C4-2B (cell line): ENCODE measurements at regions not wholly inside any gene's neighbourhood (a gene's known extent, or its start where the extent isn't known, plus 50 kb on each side); places are given as distances from the start of the nearest gene placed in this dataset.

ENCODE experiments used
- H3K27ac ChIP-seq: fragments of 450-650 bp; 2 replicates; pipeline ENCODE4 v1.5.1; 2017
- ZFX ChIP-seq: fragments of 450-650 bp; IDR thresholded peaks from 2 replicates; pipeline ENCODE4 v1.6.1; 2017
- TF ChIP-seq, protein P1 (sequence below): fragments of 450-650 bp; conservative IDR thresholded peaks from 2 replicates; pipeline ENCODE4 v1.5.1; 2017; ENCODE audit warnings: mild to moderate bottlenecking

DNA sequence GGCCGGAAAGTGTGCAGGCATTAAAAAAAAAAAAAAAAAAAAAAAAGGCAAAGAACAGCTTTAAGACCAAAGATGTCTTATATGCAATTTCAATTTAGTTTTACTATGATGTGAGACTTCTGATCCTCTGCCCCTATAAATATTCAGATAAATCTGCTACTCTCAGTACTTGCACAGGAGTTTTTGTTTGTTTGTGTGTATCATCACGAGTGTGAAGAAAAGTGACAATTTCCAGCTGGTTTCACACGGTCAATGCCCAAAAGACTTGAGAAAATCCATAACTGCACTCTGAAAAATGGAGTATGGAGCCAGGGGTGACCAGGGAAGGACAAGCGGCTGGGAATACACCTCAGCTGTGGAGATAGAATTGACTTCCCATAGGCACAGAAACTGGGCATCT, 757.7 kb downstream of the C6orf118 start:
- H3K27ac ChIP-seq = no peak overlapping the region
- no peak for TF ChIP-seq ZFX
- TF ChIP-seq, protein P1, sequence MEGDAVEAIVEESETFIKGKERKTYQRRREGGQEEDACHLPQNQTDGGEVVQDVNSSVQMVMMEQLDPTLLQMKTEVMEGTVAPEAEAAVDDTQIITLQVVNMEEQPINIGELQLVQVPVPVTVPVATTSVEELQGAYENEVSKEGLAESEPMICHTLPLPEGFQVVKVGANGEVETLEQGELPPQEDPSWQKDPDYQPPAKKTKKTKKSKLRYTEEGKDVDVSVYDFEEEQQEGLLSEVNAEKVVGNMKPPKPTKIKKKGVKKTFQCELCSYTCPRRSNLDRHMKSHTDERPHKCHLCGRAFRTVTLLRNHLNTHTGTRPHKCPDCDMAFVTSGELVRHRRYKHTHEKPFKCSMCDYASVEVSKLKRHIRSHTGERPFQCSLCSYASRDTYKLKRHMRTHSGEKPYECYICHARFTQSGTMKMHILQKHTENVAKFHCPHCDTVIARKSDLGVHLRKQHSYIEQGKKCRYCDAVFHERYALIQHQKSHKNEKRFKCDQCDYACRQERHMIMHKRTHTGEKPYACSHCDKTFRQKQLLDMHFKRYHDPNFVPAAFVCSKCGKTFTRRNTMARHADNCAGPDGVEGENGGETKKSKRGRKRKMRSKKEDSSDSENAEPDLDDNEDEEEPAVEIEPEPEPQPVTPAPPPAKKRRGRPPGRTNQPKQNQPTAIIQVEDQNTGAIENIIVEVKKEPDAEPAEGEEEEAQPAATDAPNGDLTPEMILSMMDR = no peak

DNA sequence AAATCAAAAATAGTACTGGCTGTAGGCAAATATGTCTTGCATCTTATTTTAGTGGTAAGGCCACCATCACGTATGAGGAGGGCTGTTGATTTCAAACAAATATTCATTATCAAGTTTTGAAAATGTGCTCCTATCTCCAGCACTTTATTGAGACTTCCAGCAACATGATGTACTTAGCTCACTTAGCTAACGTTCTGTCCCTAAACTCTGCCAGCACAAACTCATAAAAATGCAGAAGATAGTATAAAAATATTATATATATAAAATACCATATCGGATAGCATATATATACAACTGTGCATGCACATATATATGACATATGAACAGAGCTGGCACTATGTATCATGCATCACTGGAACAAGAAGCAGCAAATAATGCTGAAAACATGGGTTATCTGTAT, 762.3 kb downstream of the C6orf118 start:
- TF ChIP-seq, protein P1 = no peak
- no peak for TF ChIP-seq ZFX
- no peak overlapping the region for H3K27ac ChIP-seq

DNA sequence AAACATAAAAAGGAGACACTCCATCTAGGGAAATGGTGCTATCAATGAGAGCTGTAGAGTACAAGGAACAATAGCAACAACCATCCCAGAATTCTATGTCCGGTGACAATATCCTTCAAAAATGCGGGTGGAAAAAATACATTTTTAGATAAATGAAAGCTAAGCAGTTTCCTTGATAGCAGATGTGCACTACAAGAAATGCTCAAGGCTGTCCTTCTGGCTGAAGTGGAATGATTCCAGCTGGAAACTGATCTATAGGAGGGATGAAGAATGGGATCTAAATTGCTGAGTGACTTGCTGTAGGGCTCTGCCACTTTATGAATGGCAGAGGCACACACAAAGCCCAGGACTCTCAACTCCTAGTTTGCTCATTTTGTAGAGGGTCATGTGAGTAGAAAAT, 763.1 kb downstream of the C6orf118 start:
- no peak overlapping the region for H3K27ac ChIP-seq
- TF ChIP-seq ZFX = no peak
- TF ChIP-seq, protein P1 = no peak

DNA sequence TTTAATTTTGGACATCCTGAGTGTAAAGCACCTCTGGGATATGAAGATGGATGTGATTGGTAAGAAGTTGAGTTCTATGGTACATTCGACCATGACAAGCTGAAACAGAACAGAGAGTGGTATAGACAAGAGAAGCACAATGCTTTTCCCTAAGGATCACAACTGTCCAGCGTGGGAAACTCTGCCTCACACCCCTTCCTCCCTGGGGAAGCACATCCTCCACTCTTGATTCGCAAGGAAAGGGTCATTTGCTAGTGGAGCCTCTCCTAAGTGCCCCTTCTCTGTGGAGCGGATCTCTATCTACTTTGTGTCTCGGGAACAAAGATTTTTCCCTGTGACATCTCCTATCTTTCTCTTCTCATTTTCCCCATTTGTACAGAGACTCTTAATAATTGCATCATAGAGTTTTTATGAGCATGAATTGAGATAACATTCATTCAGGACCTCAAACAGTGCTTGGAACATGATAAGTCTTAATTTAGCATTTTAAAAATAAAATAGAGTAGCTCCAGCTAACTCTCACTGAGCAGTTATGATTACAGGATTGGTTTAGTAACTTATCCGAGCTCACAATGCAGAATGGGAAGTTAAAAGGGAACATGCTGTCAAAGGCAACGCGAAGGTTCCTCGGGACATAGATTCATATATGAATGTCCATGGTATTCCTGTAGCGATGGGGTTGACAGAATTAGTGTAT, 775.2 kb downstream of the C6orf118 start:
- TF ChIP-seq, protein P1 = no peak
- no peak for TF ChIP-seq ZFX
- no peak overlapping the region for H3K27ac ChIP-seq

DNA sequence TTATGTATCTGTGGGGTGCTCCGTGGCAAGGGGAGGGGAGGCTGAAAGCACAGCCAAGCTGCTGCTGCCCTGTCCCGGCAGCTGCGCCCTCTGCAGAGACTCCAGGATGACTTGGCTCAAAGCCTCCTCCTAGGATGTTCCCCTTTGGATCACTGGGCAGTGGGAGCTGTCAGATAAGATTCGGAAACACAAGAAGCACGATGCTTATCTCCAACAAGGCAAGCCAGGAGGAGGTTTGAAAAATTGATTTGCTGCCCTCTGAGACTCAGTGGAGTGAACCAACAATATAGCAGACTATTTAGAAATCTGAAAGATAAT, 776.4 kb downstream of the C6orf118 start:
- TF ChIP-seq, protein P1 = no peak
- TF ChIP-seq ZFX = no peak
- H3K27ac ChIP-seq = no peak overlapping the region

DNA sequence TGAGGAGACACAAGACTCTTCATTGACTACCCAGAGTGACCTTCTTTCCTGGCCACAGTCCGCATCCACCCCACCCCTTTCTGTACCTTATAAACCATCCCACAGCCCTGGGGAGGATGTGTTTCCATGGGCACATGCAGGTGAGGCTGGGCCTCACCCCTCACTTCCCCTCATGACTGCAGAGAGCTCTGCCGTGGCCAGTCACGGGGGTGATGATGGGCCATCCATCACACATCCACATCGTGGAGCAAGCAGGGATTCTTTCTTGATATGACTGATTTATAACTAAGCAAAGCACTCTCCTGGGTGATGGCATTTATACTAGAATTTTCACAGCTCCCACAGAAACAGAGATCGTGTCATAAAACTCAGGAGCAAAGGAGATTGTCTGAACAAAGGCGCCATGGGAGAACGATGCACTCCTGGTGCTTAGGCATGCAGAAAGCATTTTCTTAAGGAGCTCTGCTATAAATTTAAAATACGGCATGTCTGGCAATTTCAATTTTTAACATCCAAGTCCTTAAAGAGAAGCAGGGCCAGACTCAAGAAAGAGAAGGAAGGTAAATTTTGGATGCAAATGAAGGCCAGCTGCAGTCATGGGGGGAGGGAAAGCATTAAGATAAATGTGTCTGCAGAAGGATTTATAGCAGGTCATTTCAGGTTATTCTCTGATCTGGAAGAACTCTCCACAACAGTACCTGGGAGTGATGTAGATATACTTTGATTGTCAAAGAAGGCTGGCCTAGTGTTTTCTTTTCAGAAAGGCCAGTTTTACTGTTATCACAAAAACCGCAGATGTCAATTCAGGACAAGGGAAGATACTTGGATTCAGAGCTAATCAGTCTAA, 777.0 kb downstream of the C6orf118 start:
- no peak for TF ChIP-seq ZFX
- no peak overlapping the region for H3K27ac ChIP-seq

DNA sequence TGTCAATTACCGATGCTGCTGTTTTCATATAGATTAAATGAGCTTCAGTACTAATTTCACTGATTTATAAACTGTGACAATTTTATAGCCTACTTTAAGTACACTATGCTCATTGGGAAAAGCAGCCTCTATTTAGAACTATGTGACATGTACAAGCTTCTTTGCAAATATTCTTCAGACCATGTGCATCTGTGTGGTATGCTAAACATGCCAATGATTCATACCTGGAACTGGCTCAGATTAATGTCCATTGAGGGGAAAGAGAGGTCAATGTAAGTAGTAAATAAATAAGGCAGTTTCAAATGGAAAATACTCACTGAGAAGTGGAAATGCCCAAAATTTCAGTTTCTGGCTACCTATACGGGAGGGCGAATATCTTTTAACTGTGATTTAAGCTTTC, 777.7 kb downstream of the C6orf118 start:
- TF ChIP-seq, protein P1 = no peak
- no peak for TF ChIP-seq ZFX
- H3K27ac ChIP-seq = no peak overlapping the region
